DMS153 (cell line): ENCODE measurements at regions not wholly inside any gene's neighbourhood (a gene's known extent, or its start where the extent isn't known, plus 50 kb on each side); places are given as distances from the start of the nearest gene placed in this dataset.
"Not testable (repeated sequence)": the region's sequence is repeated elsewhere in the genome, so short reads cannot be mapped to it uniquely, and the experiment has no call there.

ENCODE experiments used
- DNase-seq: peaks from one replicate; lab custom pipeline; 2025; lab: John Stamatoyannopoulos, UW

DNA sequence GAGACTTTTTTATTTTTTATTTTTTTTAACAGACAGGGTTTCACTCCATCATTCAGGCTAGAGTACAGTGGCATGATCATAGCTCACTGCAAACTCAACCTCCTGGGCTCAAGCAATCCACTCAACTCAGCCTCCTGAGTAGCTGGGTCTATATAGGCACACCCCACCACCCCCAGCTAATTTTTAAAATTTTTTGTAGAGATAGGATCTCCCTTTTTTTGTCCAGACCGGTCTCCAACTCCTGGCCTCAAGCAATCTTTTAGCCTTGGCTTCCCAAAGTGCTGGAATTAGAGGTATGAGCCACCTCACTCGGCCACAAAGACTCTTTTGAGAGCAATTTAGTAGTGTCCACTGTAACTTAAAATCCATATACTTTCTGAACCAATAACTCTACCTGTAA lies 103.3 kb upstream of the DST start:
- DNase-seq, result no peak

DNA sequence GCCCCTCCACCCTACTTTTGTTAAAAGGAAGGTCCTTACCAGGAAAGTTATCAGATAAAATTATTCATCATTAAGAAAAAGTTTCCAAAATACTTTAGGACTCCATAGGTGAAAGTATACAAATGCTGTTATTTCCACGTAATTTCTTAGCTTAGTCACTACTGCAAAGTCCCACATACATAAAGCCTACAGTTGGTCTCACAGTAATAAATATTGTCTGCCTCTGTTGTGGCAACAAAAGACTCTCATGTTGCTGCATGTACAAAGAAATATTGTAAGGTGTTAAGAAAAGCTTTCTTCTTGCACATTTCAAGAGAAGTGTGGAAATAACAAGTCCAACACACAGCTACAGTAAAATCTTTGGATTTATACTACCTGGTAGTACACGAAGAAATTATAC lies 102.4 kb upstream of the DST start:
- DNase-seq, result no peak

DNA sequence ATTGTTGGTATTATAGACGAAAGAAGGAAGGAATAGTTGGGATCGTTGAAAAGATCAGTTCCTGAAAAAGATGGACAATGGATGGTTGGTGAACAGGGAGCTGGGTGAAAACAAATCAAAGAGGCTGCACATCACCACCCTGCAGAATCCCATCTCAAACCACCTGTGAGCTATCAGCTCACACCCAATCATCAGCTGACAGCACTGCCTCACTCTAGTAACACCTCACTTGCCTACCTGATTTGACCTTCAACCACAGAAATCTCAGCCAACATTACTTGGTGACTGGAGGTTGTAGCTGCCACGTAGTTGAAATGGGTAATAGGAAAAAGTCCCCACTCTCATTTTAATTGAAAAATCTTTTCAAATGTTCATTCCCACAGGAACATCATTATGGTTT lies 101.8 kb upstream of the DST start:
- DNase-seq, result no peak

DNA sequence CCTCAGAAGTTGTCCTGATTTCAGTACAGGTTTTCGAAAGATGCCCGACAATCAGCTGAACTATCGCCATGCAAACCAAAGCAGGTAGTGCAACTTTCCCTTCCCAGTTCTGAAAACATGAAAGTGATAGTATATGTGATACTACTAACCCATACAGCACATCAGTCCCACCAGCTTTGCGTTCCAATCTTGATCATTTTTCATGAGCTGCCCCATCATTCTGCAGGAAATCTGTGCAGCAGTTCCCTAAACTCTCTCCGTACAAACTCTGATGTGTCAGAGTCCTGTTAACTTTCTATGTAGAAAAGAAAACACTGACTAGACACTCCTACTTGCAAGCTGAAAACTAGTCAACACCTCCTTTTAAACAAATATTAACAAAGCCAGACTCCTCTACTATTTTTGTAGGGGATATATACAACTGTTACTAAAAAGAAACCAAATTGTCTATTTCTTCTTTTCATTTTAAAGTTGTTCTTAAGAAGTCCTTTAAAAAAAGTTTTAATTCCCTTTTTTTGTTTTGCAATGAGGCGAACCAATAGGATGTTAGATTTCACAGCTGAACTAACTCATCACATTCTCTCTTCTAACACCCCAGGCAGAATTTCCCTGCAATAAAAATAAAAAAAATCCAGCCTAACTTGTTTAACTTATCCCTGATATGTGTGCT lies 99.6 kb upstream of the DST start:
- DNase-seq, result no peak

DNA sequence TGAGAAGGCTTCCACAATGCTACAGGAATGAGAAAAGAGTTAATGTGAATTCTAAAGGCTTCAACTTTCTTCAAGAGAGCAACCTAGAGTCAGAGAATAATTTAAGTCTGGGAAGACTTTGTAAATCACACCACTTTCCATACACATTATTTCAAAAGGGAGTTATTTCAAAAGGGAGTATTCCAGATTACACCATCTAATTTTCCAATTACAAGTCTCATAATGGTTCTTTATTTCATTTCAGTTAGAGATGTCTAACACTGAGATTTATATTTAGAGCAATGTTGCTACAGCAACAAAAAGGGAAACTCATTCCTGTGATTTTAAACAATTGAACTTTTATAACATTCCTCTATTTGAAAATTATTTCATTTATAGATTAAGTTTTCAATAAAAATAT lies 98.8 kb upstream of the DST start:
- no peak for DNase-seq

DNA sequence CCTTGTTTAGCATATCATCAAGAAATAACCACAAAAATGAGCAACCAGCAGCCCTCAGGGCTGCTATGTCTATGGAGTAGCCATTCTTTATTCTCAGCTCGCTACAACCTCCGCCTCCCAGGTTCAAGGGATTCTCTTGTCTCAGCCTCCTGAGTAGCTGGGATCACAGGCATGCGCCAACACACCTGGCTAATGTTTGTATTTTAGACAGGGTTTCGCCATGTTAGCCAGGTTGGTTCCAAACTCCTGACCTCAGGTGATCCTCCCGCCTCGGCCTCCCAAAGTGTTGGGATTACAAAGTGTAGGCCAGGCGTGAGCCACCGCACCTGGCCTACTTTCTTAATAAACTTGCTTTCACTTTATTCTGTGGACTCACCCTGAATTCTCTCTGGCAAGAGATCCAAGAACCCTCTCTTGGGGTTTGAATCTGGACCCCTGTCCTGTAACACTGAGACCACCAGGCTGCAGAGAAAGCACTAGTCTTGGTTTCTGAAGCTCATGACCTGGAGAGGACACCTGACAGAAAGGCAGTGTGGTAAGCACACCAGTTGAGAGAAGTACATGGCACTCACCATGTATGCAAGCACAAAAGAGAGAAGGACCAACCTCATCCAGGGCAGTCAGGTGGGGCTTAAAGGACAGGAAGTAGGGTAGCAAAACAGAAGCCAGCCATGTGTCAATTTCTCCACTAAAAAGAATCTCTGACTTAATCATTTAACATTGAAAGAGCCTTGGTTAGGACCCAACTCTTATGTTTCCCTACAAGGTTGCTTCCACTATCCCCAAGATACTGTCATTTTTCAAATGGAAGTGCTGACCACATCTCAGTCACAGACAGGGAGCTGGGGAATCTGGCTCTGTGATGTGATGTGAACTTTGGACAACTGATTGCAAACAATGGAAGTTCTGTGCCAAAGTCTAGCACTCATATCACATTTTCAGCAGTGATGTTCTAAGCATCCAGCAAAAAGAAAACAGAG lies 97.4 kb upstream of the DST start:
- no peak for DNase-seq

DNA sequence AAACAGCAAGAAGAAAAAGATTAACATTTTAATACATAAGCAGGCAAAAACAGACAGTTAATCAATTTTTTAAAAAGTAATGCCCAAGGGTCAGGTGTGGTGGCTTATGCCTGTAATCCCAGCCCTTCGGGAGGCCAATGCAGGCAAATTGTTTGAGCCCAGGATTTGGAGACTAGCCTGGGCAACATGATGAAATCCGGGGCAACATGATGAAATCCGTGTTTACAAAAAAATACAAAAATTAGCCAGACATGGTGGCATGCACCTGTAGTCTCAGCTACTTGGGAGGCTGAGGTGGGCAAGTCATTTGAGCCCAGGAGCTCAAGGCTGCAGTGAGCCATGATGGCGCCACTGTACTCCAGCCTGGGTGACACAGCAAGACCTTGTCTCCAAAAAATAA lies 94.1 kb upstream of the DST start:
- no peak for DNase-seq

DNA sequence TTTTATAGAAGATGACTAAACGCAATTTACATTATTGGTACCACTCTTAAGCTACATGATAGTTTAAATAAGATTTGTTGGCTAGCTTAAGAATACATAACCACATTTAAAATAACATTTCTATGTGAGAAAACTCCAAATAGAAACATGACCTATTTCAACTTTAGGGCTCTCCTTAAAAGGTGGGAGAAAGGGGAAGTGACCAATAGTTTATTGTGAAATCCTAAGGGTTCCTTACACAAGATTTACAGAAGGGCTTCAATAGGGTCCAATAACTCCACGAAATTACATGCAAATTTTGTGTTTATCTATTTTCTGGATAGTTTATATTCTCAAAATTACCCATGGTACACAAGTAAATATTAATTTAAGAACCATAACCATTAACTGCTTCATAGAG lies 91.6 kb upstream of the DST start:
- DNase-seq, result no peak

DNA sequence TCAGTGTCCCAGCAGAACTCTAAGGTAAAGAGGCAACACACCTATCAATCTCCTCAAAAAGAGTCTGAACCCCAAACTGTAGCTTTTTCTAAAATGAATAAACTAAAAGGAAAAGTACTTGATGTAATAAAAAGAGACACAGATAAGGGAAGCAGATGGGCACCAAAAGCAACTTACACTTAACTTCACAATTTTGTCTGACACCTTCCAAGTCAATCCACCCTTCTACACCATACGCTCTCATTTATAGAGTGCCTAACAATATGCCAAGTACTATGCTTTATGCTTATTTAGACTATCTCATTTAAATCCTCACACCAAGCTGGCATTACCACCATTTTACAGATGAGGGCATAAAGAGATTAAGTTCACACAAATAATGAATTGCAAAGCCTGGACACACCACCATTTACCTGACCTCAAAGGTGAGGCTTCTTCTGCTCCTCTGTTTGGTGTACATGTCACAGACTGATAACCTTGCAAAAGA lies 90.6 kb upstream of the DST start:
- DNase-seq, result no peak

DNA sequence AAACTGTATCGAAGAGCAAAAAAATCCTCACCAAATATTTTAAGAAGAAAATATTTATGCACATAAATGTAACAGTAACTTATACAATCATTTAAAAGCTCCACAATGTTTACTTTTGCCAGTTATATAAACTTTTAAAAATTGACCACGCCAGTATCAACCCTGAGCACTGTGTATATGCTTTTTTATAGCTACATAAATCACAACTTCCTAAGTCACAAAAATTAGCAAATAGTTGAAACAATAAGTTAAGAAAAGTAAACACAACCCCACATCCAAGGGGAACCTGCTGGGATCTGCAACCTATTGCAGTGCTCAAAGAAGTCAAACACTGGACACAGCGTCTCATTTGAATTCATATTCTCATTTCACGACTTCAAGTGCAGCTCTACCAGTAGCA lies 89.8 kb upstream of the DST start:
- DNase-seq, result no peak

DNA sequence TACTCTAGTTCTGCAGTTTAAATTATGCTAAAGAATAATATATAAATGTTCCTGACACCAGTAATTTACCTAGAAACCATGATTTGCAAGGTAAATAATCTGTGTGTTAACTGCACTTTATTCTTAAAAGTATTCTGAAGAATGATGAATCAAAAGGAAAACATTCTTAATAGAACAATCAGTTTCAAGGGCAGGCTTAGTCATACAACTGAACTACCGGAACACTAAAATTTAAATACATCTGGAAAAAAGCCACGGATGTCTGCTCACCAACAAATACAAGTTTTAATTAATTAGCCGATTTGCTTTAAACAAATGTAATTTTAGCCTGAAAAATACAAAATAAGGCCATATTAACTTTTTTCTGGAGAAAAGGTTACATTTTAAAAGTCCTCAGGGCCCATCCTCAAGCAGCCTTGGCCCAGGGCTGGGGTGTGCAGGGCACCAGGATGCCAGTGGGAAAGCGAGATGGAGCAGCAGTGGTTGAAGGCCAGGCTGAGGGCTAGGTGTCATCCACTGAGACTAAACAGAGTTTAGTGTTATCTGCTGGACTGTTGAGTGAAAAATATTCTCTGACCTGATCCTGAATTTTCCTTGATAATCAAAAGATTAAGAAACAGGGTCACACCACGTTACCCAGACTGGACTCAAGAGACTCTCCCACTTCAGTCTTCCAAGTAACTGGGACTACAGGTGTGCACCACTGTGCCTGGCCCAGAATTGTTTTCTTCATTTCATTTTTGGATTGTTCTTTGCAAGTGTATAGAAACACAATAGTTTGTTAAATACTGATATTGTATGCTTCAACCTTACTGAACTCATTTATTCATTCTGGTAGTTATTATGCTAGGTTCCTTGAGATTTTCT lies 88.2 kb upstream of the DST start:
- no peak for DNase-seq

DNA sequence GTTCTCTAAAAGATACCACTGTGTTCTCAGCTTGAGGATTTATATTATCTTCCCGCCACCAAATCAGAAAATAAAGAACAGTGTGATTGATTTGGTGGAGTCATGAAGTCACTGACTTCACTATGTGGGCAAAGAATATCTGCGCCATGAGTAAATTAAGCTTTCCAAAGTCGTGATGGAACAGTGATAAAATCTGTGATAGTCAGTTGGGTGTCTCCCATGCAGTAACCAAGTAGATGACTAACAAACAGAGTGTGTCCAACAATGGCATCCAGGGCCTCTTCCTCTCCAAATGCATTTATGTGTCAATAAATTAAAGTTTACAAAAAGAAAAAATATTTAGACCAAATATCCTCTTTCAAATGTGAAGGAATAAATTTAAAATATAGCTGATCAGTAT lies 87.0 kb upstream of the DST start:
- DNase-seq, result no peak

DNA sequence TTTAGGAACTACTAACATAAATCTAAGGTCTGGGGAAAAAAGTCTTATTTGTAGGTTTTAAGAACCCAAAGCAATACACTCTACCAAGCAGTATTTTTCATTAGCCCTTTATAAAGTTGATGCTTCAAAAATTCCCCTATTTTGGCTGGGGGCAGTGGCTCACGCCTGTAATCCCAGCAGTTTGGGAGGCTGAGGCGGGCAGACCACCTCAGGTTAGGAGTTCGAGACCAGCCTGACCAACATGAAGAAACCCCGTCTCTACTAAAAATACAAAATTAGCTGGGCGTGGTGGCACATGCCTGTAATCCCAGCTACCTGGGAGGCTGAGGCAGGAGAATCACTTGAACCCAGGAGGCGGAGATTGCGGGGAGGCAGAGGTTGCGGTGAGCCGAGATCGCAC lies 86.5 kb upstream of the DST start:
- not testable (repeated sequence) for DNase-seq

DNA sequence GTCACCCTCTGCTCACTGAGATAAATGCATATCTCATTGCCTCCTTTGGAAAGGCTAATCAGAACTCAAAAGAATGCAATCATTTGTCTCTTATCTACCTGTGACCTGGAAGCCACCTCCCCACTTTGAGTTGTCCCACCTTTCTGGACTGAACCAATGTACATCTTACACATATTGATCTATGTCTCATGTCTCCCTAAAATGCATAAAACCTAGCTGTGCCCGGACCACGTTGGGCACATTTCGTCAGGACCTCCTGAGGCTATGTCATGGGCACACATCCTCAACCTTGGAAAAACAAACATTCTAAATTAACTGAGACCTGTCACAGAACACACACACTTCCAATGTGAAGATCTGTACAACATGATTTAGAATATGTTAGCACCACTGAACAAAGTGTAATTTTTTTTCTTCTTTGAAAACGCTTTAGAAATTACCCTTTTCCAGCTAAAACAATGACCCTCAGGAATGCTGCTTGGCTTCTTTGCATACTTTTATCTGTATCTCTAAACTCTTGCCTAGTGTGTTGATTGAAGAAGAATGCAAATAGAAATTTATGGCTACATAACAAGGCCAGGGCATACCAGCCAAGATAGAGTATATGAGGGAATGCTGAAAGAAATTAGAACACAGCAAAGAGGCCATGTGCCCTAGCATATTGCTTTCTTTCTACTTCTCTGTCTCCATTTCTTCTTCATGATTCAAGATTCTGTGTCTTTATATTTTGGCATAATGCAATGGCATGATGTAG lies 84.6 kb upstream of the DST start:
- no peak for DNase-seq

DNA sequence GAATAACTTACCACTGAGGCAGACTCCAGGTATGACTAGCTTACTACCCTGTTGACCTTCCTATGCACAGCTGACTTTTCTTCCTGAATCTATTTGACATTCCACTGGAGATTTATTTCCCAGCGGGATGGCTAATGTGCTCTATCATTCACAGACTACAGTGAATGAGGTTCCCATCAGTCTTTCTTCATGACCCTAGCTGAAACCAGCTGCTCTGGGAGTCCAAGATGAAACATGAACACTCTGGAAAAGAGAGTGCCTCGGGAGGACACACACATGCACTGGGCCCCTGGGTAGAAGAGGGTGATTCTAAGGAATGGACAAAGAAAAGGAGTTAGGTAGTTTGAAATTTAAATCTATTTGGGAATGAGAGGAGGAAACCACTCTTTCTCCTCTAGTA lies 82.6 kb upstream of the DST start:
- DNase-seq, result no peak

DNA sequence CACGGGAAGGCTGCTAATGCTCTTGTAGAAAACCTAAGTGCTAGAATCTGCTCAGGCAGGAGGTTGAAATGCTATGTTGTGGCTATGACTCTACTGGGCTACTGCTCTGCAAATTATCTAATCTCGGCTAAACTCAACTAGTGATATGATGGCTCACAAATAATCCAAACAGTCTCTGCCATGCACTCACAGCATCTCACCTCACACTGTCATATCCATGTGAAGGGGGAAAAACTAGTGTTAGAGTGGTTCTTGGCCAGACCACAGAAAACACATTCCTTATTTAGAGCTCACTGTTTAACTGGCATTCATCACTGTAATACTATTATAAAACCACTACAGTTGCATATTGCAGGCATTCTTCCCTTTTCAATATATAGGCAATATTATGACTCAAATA lies 81.8 kb upstream of the DST start:
- no peak for DNase-seq

DNA sequence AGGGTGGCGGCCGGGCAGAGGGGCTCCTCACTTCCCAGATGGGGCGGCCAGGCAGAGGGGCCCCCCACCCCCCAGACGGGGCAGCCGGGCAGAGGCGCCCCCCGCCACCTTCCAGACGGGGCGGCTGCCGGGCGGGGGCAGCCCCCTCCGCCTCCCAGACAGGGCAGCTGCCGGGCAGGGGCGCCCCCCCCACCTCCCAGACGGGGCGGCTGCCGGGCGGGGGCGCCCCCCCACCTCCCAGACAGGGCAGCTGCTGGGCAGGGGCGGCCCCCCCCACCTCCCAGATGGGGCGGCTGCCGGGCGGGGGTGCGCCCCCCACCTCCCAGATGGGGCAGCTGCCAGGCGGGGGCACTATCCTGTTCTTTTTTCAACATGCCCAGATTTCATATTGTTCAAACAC lies 78.2 kb upstream of the DST start:
- no peak for DNase-seq

DNA sequence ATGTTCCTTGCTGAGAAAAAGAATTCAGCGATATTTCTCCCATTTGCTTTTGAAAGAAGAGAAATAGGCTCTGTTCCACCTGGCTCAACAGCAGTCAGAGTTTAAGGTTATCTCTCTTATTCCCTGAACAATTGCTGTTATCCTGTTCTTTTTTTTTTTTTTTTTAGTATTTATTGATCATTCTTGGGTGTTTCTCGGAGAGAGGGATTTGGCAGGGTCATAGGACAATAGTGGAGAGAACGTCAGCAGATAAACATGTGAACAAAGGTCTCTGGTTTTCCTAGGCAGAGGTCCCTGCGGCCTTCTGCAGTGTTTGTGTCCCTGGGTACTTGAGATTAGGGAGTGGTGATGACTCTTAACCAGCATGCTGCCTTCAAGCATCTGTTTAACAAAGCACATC lies 77.5 kb upstream of the DST start:
- not testable (repeated sequence) for DNase-seq

DNA sequence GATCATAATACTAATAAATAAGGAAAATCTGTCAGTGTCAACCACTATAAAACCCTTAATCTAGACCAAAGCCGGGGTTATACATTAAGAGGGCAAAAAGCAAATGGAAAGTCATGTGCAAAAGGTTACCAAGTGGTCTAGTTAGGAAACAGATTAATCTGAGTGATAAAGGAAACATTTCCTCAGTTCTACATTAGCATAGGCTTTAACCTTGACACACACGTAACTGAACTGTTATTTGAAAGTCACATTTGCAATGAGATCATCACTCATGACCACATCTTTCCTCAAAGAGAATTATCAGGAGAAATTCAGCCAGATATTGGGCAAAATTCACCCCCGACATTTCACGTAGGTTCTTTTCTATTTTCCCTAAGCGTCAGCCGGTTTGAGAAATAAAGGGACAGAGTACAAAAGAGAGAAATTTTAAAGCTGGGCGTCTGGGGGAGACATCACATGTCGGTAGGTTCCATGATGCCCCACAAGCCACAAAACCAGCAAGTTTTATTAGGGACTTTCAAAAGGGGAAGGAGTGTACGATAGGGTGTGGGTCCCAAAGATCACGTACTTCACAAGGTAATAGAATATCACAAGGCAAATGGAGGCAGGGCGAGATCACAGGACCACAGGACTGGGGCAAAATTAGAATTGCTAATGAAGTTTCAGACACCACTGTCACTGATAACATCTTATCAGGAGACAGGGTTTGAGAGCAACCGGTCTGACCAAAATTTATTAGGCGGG lies 76.8 kb upstream of the DST start:
- DNase-seq, result not testable (repeated sequence)

DNA sequence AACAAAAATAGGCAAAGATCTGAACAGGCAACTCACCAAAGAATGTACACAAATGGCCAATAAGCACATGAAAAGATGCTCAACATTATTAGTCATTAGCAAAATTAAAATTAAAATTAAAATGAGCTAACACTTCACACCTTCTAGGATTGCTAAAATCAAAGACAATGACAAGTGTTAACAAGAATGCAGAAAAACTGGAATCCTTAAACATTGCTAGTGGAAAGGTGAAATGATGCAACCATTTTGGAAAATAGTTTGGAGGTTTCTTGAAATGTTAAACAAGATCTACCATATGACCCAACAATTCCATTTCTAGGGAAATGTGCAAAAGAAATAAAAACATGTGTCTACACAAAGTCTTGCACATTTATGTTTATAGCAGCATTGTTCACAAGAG lies 75.5 kb upstream of the DST start:
- DNase-seq, result no peak

DNA sequence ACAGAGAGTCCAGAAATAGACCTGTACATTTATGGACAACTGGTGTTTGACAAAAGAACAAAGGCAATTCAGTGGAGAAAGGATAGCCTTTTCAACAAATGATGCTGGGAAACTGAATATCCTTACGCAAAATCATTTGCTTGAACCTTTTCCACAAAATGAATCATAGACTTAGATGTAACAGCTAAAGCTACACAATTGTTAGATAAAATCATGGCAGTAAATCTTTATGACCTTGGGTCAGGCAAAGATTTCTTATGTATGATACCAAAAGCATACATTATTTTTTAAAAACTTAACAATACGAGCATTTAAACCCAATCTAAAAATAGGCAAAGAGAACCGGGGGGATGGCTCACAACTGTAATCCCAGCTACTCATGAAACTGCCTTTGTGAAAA lies 73.5 kb upstream of the DST start:
- DNase-seq, result no peak
